Lower leg skin (tissue), 3 donors: ENCODE measurements at regions not wholly inside any gene's neighbourhood (a gene's known extent, or its start where the extent isn't known, plus 50 kb on each side); places are given as distances from the start of the nearest gene placed in this dataset.

ENCODE experiments used
- POLR2A ChIP-seq, 2 donors: fragments of 450-650 bp; IDR thresholded peaks; one replicate each; pipeline ENCODE4 v1.6.1; 2016 to 2017; ENCODE audit warnings: antibody characterized with exemption in 2 of 2, mild to moderate bottlenecking in 1 of 2, moderate library complexity in 1 of 2
- TF ChIP-seq, protein P1 (sequence below), 3 donors: fragments of 450-650 bp; IDR thresholded peaks; one replicate each; pipeline ENCODE4 v1.5.1; 2016; ENCODE audit warnings: antibody characterized with exemption in 3 of 3, mild to moderate bottlenecking in 3 of 3, moderate library complexity in 2 of 3

DNA sequence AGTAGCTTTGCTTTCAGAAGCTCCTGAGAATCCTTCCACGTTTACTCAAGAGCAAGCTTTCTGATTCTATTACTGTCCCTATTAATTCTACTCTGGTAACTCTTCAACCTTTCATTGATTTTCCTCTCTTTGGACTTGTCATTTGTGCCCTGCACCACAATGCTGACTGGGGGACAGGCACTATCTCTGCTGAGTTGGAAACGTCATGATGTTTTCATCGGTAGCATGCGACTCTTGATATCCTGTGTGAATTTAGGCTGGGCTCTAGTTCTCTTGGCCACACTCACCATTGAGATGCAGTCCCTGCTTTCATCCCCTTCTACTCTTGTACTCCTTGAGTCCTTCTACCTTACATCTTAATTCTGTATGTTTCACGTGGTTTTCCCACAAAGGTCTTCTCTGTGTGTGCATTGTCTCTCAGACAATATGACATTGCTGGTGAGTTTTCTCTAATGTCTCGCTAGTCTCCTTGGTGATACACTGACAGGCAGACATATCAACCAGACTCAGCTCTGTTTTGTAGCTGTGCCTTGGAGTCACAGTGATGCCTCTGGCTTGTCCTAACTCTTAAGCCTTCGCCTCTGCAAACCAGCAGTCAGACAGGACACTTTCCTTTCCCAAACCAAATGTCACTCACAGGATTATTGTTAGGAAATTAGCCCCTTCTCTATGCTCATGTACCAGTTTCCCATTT, 223.6 kb upstream of the ADGRL2 start:
- no peak for TF ChIP-seq POLR2A (IDR thresholded peaks at IDR 0.05)
- TF ChIP-seq, protein P1, sequence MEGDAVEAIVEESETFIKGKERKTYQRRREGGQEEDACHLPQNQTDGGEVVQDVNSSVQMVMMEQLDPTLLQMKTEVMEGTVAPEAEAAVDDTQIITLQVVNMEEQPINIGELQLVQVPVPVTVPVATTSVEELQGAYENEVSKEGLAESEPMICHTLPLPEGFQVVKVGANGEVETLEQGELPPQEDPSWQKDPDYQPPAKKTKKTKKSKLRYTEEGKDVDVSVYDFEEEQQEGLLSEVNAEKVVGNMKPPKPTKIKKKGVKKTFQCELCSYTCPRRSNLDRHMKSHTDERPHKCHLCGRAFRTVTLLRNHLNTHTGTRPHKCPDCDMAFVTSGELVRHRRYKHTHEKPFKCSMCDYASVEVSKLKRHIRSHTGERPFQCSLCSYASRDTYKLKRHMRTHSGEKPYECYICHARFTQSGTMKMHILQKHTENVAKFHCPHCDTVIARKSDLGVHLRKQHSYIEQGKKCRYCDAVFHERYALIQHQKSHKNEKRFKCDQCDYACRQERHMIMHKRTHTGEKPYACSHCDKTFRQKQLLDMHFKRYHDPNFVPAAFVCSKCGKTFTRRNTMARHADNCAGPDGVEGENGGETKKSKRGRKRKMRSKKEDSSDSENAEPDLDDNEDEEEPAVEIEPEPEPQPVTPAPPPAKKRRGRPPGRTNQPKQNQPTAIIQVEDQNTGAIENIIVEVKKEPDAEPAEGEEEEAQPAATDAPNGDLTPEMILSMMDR (IDR thresholded peaks at IDR 0.05): no peak
